COLO829 (cell line): ENCODE measurements at regions not wholly inside any gene's neighbourhood (a gene's known extent, or its start where the extent isn't known, plus 50 kb on each side); places are given as distances from the start of the nearest gene placed in this dataset.
"Not testable (repeated sequence)": the region's sequence is repeated elsewhere in the genome, so short reads cannot be mapped to it uniquely, and the experiment has no call there.

ENCODE experiments used
- DNase-seq: peaks from one replicate; pipeline ENCODE4 v3.0.0; 2012; ENCODE audit warnings: low spot score

- DNase-seq = no peak
These were observed 400.7 kb upstream of the RORB start for GRCh38 chr9:74096420-74096819.

- no peak for DNase-seq
These were observed 397.1 kb upstream of the RORB start for GRCh38 chr9:74100042-74100441.

- DNase-seq = not testable (repeated sequence)
These were observed 395.0 kb upstream of the RORB start for GRCh38 chr9:74102148-74102547.

- no peak for DNase-seq
These were observed 394.4 kb upstream of the RORB start for GRCh38 chr9:74102702-74103101.

DNA sequence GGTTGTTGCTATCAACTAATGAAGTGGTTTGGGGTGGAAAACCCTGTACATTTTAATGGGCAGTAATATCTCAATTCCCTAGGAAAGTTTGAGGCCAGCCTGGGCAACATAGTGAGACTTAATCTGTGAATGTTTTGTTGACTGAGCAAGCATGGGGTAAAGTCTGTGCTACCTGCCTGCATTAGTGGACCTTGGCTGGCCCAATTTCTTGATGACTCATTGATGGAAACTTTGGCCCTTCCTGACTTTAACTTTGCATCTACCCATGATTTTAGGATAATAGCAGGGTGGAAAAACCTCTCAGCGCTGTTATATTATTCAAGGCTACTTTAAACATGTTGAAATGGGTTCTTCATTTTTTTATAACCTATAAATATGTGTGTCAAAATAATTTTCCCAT lies 389.4 kb upstream of the RORB start:
- DNase-seq = no peak

- DNase-seq = no peak
These were observed 381.2 kb upstream of the RORB start for GRCh38 chr9:74115976-74116375.

- no peak for DNase-seq
These were observed 380.0 kb upstream of the RORB start for GRCh38 chr9:74117151-74117550.

GRCh38 chr9:74117731-74118130 lies 379.4 kb upstream of the RORB start:
- DNase-seq = no peak

- no peak for DNase-seq
These were observed 377.1 kb upstream of the RORB start for GRCh38 chr9:74120061-74120460.

- DNase-seq = no peak
These were observed 376.7 kb upstream of the RORB start for GRCh38 chr9:74120470-74120869.

GRCh38 chr9:74122216-74122615 lies 374.9 kb upstream of the RORB start:
- no peak for DNase-seq

DNA sequence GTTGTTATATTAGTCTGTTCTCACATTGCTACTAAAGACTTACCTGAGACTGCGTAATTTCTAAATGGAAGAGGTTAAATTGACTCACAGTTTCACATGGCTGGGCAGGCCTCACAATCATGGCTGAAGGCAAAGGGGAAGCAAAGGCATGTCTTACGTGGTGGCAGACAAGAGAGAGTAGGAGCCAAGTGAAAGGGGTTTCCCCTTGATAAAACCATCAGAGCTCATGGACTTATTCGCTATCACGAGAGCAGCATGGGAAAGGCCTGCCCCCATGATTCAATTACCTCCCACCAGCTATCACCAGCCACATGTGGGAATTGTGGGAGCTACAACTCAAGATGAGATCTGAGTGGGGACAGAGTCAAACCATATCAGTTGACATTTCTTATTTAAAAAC lies 374.5 kb upstream of the RORB start:
- DNase-seq = no peak

DNA sequence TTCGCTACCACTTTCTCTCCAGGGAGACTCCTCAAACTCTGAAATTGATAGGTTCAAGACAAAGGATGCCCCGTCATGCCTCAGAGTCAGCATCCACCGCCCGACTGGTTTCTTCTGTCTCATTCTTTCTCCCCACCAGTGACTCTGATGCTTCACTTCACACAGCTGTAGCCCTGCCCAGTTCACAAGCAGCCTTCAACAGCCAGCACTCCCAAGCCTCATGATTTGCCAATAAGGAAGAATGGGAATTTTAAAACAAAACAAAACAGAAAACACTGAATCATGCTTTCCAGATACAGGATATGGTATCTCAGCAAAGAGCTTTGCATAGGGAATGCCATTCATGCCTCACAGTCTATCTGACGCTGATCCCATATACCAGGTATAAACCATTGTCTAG lies 371.2 kb upstream of the RORB start:
- no peak for DNase-seq

GRCh38 chr9:74132986-74133385 lies 364.1 kb upstream of the RORB start:
- DNase-seq = no peak

GRCh38 chr9:74133921-74134320 lies 363.2 kb upstream of the RORB start:
- no peak for DNase-seq

DNA sequence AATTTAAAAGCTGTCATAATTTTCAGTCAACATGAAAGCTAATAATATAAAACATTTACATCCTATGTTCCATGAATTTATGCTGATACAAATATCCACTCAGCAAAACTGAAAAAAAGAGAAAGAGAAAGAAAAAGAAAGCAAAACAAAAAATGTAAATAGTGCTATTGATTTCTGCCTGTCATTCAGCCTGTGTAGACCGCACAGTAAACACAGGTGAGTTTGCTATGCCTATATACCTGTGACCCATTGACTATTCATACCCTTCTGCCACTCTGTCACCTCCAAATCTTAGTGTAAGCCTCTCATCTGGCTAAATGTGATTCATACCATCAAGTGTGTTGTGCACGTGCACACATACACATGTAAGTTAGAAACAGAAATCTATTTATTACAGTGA lies 359.0 kb upstream of the RORB start:
- DNase-seq = no peak

DNA sequence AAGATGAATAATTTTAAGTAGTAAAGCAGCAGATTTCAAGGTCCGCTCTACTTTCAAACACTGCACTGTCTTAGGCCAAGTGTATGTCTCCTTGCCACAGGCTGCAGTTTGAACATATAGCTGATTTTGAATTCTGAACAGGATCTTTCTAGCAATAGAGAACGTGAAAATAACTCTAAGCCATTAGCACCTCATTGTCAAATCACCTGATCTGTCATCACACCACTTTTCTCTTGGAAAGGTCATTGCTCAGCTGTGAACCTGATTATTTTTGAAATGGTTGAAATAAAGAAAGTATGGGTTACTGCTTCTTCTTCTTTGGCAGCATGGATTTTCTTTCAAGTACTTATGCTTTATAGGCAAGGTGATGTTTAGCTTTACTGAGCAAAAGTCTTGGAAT lies 357.0 kb upstream of the RORB start:
- DNase-seq = no peak

- no peak for DNase-seq
These were observed 349.2 kb upstream of the RORB start for GRCh38 chr9:74147906-74148305.

DNA sequence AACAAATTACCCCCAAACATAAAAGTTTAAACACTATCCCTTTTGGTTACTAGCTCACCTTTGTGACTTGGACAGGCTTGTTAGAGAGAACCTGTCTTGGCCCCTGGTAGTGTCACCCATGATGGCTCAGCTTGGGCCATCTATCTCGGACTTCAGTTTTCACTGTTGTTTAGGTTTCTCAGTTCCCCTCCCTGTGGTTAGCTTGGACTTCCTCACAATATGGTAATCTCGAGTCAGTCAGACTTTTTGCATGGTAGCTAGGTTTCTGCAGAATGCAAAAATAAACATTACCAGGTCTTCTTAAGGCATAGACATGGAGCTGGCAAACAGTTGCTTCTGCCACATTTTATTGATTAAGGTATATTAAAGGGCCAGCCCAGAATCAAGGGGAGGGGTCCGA lies 324.3 kb upstream of the RORB start:
- DNase-seq = no peak

DNA sequence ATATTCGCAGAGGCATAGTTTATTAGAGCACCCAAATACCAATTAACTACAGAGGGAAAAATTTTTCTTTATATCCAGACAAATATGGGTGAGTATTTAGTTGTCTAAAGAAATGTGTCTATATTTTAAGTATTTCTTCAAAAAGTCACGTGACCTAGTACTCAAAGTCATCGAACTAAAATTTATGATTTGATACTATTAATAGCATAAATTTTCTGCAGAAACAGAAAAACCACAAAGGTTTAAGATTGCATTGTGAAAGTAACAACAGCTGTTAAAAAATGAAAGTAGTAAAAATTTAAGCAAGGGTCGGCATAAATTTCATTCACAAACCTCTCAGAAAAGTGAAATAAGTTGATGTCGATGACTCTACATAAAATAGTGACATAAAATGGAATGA lies 323.9 kb upstream of the RORB start:
- DNase-seq = no peak

GRCh38 chr9:74197771-74198170 lies 299.4 kb upstream of the RORB start:
- not testable (repeated sequence) for DNase-seq

DNA sequence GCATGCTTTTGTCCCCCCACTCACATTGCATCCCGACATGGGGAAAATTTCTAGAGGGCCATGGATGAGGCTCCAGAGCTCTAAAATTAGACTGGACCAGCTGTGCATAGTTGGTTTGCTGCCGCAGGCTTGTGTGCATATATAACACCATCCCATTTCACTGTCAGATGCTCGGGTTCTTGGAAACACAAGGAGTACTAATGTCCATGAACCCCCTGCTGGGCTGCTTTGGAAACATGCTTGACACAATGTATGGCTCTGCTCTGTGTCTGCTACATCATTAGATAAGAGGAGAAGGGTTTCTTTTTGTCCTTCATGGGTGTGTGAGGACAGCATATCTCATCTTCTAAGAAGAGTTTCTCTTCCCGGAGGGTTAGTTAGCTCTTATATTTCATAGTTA lies 292.1 kb upstream of the RORB start:
- no peak for DNase-seq

DNA sequence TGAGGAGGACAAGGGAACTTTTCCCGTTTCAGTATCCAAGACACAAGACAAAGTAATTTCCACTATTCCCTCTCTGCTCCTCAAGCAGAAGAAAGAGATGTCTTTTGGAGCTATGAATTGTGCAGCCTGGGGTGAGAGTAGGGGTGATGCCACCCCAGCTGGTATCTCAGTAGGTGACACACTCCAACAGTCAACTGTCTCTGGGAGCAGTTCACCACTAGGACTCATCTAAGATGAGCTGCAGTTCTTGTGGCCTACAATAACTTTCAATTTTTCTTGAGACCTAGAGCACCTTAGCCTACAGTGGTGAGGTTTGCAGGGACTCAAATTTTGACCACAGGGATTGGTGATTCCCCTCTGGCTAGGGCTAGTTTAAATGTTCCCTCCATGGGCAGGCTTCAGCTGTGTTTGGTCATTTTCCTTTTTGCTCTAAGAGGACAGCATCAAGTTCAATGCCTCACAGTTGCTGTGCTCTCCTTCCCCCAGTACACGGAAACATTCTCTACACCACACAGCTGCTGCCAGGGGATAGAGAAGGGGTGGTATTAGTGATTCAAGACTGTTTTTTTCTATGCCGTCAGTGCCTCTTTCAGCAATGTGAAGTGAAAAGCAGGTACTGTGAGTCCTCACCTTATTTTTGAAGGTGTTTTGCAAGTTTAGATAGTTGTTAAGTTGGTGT lies 278.6 kb upstream of the RORB start:
- no peak for DNase-seq

DNA sequence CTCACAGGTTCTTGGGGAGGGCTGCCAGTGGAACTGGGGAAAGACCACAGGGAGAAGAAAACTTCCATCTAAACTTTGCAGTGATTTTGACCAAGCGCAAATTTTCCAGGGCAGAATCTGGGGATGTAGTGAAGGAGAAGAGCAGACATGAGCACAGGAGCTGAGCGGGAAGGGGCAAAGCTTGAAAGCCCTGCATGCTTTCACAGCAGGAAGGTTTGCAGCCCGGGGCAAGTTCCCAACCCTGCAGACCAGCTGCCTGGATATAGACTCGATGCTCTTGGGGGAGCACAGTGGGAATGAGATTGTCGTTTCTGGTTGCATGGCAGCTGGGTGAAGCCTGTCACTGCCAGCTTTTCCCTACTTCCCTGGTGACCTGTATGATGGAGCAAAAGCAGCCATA lies 276.8 kb upstream of the RORB start:
- DNase-seq = no peak

- no peak for DNase-seq
These were observed 260.3 kb upstream of the RORB start for GRCh38 chr9:74236857-74237256.
